ENCODE measurements at regions not wholly inside any gene's neighbourhood (a gene's known extent, or its start where the extent isn't known, plus 50 kb on each side); places are given as distances from the start of the nearest gene placed in this dataset.

DNA sequence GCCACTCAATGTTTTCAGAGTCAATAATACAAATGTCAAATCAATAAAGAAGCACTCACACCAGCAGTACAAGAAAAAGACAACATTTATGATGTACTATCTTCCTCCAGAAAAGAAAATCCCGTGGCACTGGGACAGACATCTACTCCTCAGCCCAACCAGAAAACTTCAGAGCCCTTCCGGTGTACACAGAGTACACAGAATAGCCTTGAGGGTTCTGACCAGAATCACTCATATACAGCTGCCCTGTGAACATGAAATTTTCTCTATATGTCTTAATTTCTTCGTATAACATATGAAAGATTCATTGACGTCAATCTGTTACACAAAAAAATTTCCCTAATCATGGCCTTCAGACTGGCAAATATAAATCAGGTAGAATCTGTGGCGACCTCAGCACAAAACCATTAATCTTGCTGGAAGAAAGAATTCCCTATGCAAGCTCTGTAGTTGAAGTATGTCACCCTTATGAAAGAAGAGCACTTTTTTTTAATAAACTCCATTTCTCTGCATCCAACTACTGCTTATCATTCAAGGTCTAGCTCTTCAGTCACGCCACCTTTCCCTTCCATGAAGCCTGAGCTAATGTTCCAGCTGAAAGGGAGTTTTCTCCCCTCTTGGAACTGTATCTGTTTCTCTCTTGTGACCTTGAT lies 53.8 kb upstream of the PLAAT1 start:
- no peak for DNase-seq (ENCODE audit: insufficient read length, low spot score, missing footprints)
- no peaks in the 10 kb centered on the region for H3K36me3 ChIP-seq (ENCODE audit: insufficient read depth, low read length)
- H4K20me1 ChIP-seq (ENCODE audit: insufficient read depth, low read length): no peaks in the 10 kb centered on the region
- no peak overlapping the region for H2AFZ ChIP-seq (ENCODE audit: low read length)
- TF ChIP-seq, protein P1, sequence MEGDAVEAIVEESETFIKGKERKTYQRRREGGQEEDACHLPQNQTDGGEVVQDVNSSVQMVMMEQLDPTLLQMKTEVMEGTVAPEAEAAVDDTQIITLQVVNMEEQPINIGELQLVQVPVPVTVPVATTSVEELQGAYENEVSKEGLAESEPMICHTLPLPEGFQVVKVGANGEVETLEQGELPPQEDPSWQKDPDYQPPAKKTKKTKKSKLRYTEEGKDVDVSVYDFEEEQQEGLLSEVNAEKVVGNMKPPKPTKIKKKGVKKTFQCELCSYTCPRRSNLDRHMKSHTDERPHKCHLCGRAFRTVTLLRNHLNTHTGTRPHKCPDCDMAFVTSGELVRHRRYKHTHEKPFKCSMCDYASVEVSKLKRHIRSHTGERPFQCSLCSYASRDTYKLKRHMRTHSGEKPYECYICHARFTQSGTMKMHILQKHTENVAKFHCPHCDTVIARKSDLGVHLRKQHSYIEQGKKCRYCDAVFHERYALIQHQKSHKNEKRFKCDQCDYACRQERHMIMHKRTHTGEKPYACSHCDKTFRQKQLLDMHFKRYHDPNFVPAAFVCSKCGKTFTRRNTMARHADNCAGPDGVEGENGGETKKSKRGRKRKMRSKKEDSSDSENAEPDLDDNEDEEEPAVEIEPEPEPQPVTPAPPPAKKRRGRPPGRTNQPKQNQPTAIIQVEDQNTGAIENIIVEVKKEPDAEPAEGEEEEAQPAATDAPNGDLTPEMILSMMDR (IDR thresholded peaks at IDR 0.05; ENCODE audit: extremely low read depth, low read depth, low read length): no peak
- no peaks in the 10 kb centered on the region for H3K79me2 ChIP-seq (ENCODE audit: insufficient read depth, low read length)
- no peaks in the 10 kb centered on the region for H3K27me3 ChIP-seq (ENCODE audit: insufficient read depth, low read length)
- H3K9me3 ChIP-seq (ENCODE audit: low read depth, low read length): no peaks in the 10 kb centered on the region
- no peak overlapping the region for H3K4me3 ChIP-seq (ENCODE audit: insufficient read depth, low read length)
- H3K4me1 ChIP-seq (ENCODE audit: insufficient read depth, low read length): no peaks in the 10 kb centered on the region
- H3K4me2 ChIP-seq (ENCODE audit: insufficient read depth, low read length): no peak overlapping the region
- H3K27ac ChIP-seq (ENCODE audit: low read depth, low read length): no peak overlapping the region

DNA sequence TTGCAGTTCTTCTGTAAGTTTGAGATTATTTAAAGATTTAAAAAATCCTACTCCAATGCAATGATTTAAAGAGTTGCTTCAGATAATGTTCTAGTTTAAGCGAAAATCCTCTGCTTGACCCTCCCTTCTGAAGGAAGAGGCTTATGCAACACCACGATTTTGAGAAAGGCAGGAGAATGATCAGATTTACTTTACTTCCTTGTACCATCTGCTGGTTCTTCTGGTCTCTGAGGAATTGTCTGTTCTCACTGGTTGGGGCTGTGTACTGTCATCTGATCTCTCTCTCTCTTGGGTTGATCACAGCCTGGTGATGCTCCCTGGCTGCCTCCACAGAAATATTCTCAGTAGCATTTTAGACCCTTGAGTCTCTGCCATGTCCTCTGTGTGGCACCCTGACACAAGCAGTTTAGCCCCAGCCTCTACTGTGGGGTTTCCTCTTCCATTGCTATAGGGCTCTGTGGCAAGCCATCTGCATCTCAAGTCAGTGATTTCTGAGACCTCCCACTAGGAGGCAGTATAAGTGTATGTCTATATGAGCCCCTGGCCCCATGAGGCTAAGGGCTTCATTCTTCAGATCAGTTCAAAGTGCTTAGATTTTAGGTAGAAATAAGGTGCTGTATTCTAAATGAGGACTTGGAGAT lies 50.8 kb upstream of the PLAAT1 start:
- no peak overlapping the region for H3K4me2 ChIP-seq (ENCODE audit: insufficient read depth, low read length)

More for the DNA sequence above, 50.8 kb upstream of the PLAAT1 start:
- DNase-seq (ENCODE audit: insufficient read length, low spot score, missing footprints): no peak
- Histone ChIP-seq H3K27me3 (ENCODE audit: insufficient read depth, low read length) (no peaks in the 10 kb centered on the region), H3K79me2 (ENCODE audit: insufficient read depth, low read length) (no peaks in the 10 kb centered on the region), H3K4me1 (ENCODE audit: insufficient read depth, low read length) (no peaks in the 10 kb centered on the region), H3K36me3 (ENCODE audit: insufficient read depth, low read length) (no peaks in the 10 kb centered on the region), H2AFZ (ENCODE audit: low read length) (no peak overlapping the region), H3K9me3 (ENCODE audit: low read depth, low read length) (no peaks in the 10 kb centered on the region), H4K20me1 (ENCODE audit: insufficient read depth, low read length) (no peaks in the 10 kb centered on the region), H3K27ac (ENCODE audit: low read depth, low read length) (no peak overlapping the region), H3K4me3 (ENCODE audit: insufficient read depth, low read length) (no peak overlapping the region)
- TF ChIP-seq, protein P1 (IDR thresholded peaks at IDR 0.05; ENCODE audit: extremely low read depth, low read depth, low read length): peak; percentile 16

Measured in osteoblast (primary cell).